DND-41 (cell line): ENCODE measurements at regions not wholly inside any gene's neighbourhood (a gene's known extent, or its start where the extent isn't known, plus 50 kb on each side); places are given as distances from the start of the nearest gene placed in this dataset.

Experiments
- EZH2 ChIP-seq: IDR thresholded peaks from 3 replicates; pipeline ENCODE4 v1.6.1; 2012; ENCODE audit warnings: borderline replicate concordance, low read depth, mild to moderate bottlenecking, moderate library complexity, low read length, inconsistent platforms; ENCODE audit not compliant: severe bottlenecking
- TF ChIP-seq, protein P1 (sequence below): IDR thresholded peaks from 2 replicates; pipeline ENCODE4 v1.5.1; 2012; ENCODE audit warnings: borderline replicate concordance, low read length, moderate library complexity, mild to moderate bottlenecking; ENCODE audit not compliant: poor library complexity, severe bottlenecking; ENCODE audit errors: extremely low read depth

- TF ChIP-seq, protein P1, sequence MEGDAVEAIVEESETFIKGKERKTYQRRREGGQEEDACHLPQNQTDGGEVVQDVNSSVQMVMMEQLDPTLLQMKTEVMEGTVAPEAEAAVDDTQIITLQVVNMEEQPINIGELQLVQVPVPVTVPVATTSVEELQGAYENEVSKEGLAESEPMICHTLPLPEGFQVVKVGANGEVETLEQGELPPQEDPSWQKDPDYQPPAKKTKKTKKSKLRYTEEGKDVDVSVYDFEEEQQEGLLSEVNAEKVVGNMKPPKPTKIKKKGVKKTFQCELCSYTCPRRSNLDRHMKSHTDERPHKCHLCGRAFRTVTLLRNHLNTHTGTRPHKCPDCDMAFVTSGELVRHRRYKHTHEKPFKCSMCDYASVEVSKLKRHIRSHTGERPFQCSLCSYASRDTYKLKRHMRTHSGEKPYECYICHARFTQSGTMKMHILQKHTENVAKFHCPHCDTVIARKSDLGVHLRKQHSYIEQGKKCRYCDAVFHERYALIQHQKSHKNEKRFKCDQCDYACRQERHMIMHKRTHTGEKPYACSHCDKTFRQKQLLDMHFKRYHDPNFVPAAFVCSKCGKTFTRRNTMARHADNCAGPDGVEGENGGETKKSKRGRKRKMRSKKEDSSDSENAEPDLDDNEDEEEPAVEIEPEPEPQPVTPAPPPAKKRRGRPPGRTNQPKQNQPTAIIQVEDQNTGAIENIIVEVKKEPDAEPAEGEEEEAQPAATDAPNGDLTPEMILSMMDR, result no peak
- TF ChIP-seq EZH2, result no peak
These were observed 78.2 kb upstream of the ZNF92 start for GRCh38 chr7:65295409-65295808.
